HEK293 (cell line): ENCODE measurements at regions not wholly inside any gene's neighbourhood (a gene's known extent, or its start where the extent isn't known, plus 50 kb on each side); places are given as distances from the start of the nearest gene placed in this dataset.

Source experiments
- CTCF ChIA-PET: fragments of 350-600 bp; formaldehyde crosslinking; extraction: SDS; loops from one replicate; lab custom pipeline; 2021; ENCODE audit warnings: antibody characterized with exemption; lab: Yijun Ruan, JAX
- POLR2A ChIA-PET: fragments of 300-600 bp; formaldehyde crosslinking; extraction: SDS; loops from one replicate; lab custom pipeline; 2020; ENCODE audit warnings: antibody characterized with exemption, inconsistent platforms; lab: Yijun Ruan, JAX
- H3K27ac ChIP-seq: fragments of 200-500 bp; sonication (Bioruptor generic); 2 replicates; pipeline ENCODE4 v1.5.1; 2014; ENCODE audit warnings: low read depth, low read length, control low read depth, inconsistent platforms; ENCODE audit errors: extremely low read depth
- H3K36me3 ChIP-seq, 2 experiments: fragments of 200-500 bp in 1 of 2; sonication (Bioruptor generic) in 1 of 2; 1 replicate in 1 of 2; 2 replicates in 1 of 2; pipeline ENCODE4 v1.5.1; 2014 to 2017; ENCODE audit warnings: inconsistent platforms in 2 of 2, low read length in 2 of 2; ENCODE audit not compliant: control insufficient read depth in 2 of 2, insufficient read depth in 1 of 2
- H3K4me1 ChIP-seq: fragments of 200-500 bp; sonication (Bioruptor generic); 2 replicates; pipeline ENCODE4 v1.5.1; 2014; ENCODE audit warnings: mild to moderate bottlenecking, low read length, inconsistent platforms; ENCODE audit not compliant: control insufficient read depth, insufficient read depth
- H3K4me3 ChIP-seq: 2 replicates; pipeline ENCODE4 v1.5.1; 2011; ENCODE audit warnings: low read depth, mild to moderate bottlenecking, control low read depth, low read length, moderate library complexity
- H3K9me3 ChIP-seq: fragments of 200-500 bp; sonication (Bioruptor generic); 2 replicates; pipeline ENCODE4 v1.5.1; 2014; ENCODE audit warnings: low read depth, low read length, inconsistent platforms; ENCODE audit not compliant: control insufficient read depth, insufficient read depth
- MZF1 ChIP-seq: fragments of 450-650 bp; formaldehyde crosslinking; IDR thresholded peaks from 2 replicates; pipeline ENCODE4 v1.5.1; 2017; ENCODE audit warnings: missing biosample characterization, missing genetic modification characterization, borderline replicate concordance
- REPIN1 ChIP-seq: fragments of 450-650 bp; formaldehyde crosslinking; IDR thresholded peaks from 2 replicates; pipeline ENCODE4 v1.5.1; 2017; ENCODE audit warnings: missing biosample characterization, missing genetic modification characterization, low read depth
- SALL2 ChIP-seq: fragments of 450-650 bp; formaldehyde crosslinking; IDR thresholded peaks from 2 replicates; pipeline ENCODE4 v1.5.0; 2017; ENCODE audit warnings: missing biosample characterization, mild to moderate bottlenecking, missing genetic modification characterization, borderline replicate concordance
- TRIM28 ChIP-seq: IDR thresholded peaks from 2 replicates; pipeline ENCODE4 v1.6.1; 2011; ENCODE audit warnings: low read length, control low read depth, borderline replicate concordance
- TSHZ1 ChIP-seq: fragments of 450-650 bp; formaldehyde crosslinking; IDR thresholded peaks from 2 replicates; pipeline ENCODE4 v1.5.1; 2016; ENCODE audit warnings: missing biosample characterization, missing genetic modification characterization, borderline replicate concordance
- YY2 ChIP-seq: fragments of 450-650 bp; formaldehyde crosslinking; IDR thresholded peaks from 2 replicates; pipeline ENCODE4 v1.5.1; 2016; ENCODE audit warnings: missing biosample characterization, missing genetic modification characterization
- ZNF214 ChIP-seq: fragments of 450-650 bp; formaldehyde crosslinking; IDR thresholded peaks from 2 replicates; pipeline ENCODE4 v1.5.1; 2017; ENCODE audit warnings: missing biosample characterization, mild to moderate bottlenecking, missing genetic modification characterization, borderline replicate concordance
- ZNF24 ChIP-seq: fragments of 450-650 bp; formaldehyde crosslinking; IDR thresholded peaks from 2 replicates; pipeline ENCODE4 v1.5.1; 2016; ENCODE audit warnings: missing biosample characterization, missing genetic modification characterization
- ZNF398 ChIP-seq: fragments of 450-650 bp; formaldehyde crosslinking; IDR thresholded peaks from 2 replicates; pipeline ENCODE4 v1.5.1; 2017; ENCODE audit warnings: missing biosample characterization, missing genetic modification characterization
- ZNF580 ChIP-seq: fragments of 450-650 bp; formaldehyde crosslinking; IDR thresholded peaks from 2 replicates; pipeline ENCODE4 v1.5.1; 2016; ENCODE audit warnings: missing biosample characterization, missing genetic modification characterization
- ZNF600 ChIP-seq: fragments of 450-650 bp; formaldehyde crosslinking; IDR thresholded peaks from 2 replicates; pipeline ENCODE4 v1.5.1; 2016; ENCODE audit warnings: missing biosample characterization, missing genetic modification characterization
- ZNF654 ChIP-seq: fragments of 450-650 bp; formaldehyde crosslinking; IDR thresholded peaks from 2 replicates; pipeline ENCODE4 v1.5.1; 2016; ENCODE audit warnings: low read depth, missing biosample characterization, missing genetic modification characterization
- ZNF837 ChIP-seq: fragments of 450-650 bp; formaldehyde crosslinking; IDR thresholded peaks from 2 replicates; pipeline ENCODE4 v1.5.1; 2016; ENCODE audit warnings: missing biosample characterization, missing genetic modification characterization
- TF ChIP-seq, protein P1 (sequence below): fragments of 450-650 bp; formaldehyde crosslinking; IDR thresholded peaks from 2 replicates; pipeline ENCODE4 v1.5.1; 2016; ENCODE audit warnings: missing biosample characterization, missing genetic modification characterization
- TF ChIP-seq, protein P2 (sequence below): fragments of 450-650 bp; formaldehyde crosslinking; IDR thresholded peaks from 2 replicates; pipeline ENCODE4 v1.5.1; 2016; ENCODE audit warnings: missing biosample characterization, missing genetic modification characterization

GRCh38 chr5:17395106-17395880 is 102.7 kb upstream of the TAF11L2 start:
- Histone ChIP-seq H3K9me3 (no peaks in the 10 kb centered on the region), H3K4me1 (no peaks in the 10 kb centered on the region; the same call in 1 of the 2 replicates), H3K4me3 (no peak overlapping the region), H3K36me3 (no peaks in the 10 kb centered on the region), H3K27ac (no peak overlapping the region)
- CTCF ChIA-PET = no interaction called here
- TF ChIP-seq ZNF398 (tag by site-specific recombination) (no peak), ZNF580 (no peak), ZNF837 (tag by site-specific recombination) (no peak), YY2 (tag by site-specific recombination) (no peak), ZNF600 (tag by site-specific recombination) (no peak), SALL2 (tag by site-specific recombination) (no peak), TSHZ1 (no peak), REPIN1 (tag by site-specific recombination) (no peak), MZF1 (tag by site-specific recombination) (no peak), ZNF24 (tag by site-specific recombination) (no peak), ZNF214 (no peak), ZNF654 (tag by site-specific recombination) (no peak), TRIM28 (no peak)
- TF ChIP-seq, protein P1, sequence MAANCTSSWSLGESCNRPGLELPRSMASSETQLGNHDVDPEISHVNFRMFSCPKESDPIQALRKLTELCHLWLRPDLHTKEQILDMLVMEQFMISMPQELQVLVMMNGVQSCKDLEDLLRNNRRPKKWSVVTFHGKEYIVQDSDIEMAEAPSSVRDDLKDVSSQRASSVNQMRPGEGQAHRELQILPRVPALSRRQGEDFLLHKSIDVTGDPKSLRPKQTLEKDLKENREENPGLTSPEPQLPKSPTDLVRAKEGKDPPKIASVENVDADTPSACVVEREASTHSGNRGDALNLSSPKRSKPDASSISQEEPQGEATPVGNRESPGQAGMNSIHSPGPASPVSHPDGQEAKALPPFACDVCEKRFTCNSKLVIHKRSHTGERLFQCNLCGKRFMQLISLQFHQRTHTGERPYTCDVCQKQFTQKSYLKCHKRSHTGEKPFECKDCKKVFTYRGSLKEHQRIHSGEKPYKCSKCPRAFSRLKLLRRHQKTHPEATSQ (tag by site-specific recombination) = no peak
- TF ChIP-seq, protein P2, sequence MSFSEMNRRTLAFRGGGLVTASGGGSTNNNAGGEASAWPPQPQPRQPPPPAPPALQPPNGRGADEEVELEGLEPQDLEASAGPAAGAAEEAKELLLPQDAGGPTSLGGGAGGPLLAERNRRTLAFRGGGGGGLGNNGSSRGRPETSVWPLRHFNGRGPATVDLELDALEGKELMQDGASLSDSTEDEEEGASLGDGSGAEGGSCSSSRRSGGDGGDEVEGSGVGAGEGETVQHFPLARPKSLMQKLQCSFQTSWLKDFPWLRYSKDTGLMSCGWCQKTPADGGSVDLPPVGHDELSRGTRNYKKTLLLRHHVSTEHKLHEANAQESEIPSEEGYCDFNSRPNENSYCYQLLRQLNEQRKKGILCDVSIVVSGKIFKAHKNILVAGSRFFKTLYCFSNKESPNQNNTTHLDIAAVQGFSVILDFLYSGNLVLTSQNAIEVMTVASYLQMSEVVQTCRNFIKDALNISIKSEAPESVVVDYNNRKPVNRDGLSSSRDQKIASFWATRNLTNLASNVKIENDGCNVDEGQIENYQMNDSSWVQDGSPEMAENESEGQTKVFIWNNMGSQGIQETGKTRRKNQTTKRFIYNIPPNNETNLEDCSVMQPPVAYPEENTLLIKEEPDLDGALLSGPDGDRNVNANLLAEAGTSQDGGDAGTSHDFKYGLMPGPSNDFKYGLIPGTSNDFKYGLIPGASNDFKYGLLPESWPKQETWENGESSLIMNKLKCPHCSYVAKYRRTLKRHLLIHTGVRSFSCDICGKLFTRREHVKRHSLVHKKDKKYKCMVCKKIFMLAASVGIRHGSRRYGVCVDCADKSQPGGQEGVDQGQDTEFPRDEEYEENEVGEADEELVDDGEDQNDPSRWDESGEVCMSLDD (tag by site-specific recombination) = no peak
- POLR2A ChIA-PET = no interaction called here
